Glutamatergic neuron (in vitro differentiated cells): ENCODE measurements at regions not wholly inside any gene's neighbourhood (a gene's known extent, or its start where the extent isn't known, plus 50 kb on each side); places are given as distances from the start of the nearest gene placed in this dataset.
"Not testable (repeated sequence)": the region's sequence is repeated elsewhere in the genome, so short reads cannot be mapped to it uniquely, and the experiment has no call there.

Experiments used
- DNase-seq: peaks from one replicate; pipeline ENCODE4 v3.0.0; 2022
- H3K27ac Mint-ChIP-seq: one replicate; pipeline ENCODE4 v1.8.0; 2020; ENCODE audit warnings: mild to moderate bottlenecking, mixed read lengths, inconsistent platforms; ENCODE audit not compliant: unreplicated experiment
- H3K27me3 Mint-ChIP-seq: one replicate; pipeline ENCODE4 v1.8.0; 2020; ENCODE audit warnings: mild to moderate bottlenecking, moderate library complexity, mixed read lengths, inconsistent platforms; ENCODE audit not compliant: unreplicated experiment
- H3K36me3 Mint-ChIP-seq: one replicate; pipeline ENCODE4 v1.8.0; 2020; ENCODE audit warnings: mild to moderate bottlenecking, mixed read lengths, inconsistent platforms; ENCODE audit not compliant: unreplicated experiment
- H3K4me1 Mint-ChIP-seq: one replicate; pipeline ENCODE4 v1.8.0; 2020; ENCODE audit warnings: mild to moderate bottlenecking, low read depth, mixed read lengths, inconsistent platforms; ENCODE audit not compliant: unreplicated experiment
- H3K4me3 Mint-ChIP-seq: one replicate; pipeline ENCODE4 v1.8.0; 2020; ENCODE audit warnings: mild to moderate bottlenecking, mixed read lengths, inconsistent platforms; ENCODE audit not compliant: unreplicated experiment
- H3K9me3 Mint-ChIP-seq: one replicate; pipeline ENCODE4 v1.8.0; 2020; ENCODE audit warnings: mild to moderate bottlenecking, moderate library complexity, mixed read lengths, inconsistent platforms; ENCODE audit not compliant: unreplicated experiment
- TF ChIP-seq, protein P1 (sequence below): fragments of 200-600 bp; sonication (generic); IDR thresholded peaks from one replicate; pipeline ENCODE4 v1.5.0; 2021; ENCODE audit not compliant: partially characterized antibody, unreplicated experiment

DNA sequence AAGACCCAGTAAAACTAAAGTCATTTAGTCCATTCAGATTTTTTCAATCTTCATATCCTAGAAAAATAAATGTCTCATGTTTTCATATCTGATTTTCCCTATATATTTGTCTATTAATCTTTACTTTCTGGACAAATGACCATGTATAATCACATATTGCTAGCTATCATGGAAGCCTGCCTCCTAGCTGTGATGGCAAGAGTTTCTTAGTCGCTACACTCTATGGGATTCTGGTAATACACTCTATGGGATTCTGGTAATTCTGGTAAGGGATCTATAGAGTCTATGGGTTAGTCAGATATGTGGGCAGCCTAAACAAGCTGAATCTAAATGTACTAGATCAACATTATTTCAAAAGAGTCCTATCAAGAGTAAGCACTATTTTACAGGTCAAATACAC lies 198.7 kb upstream of the LHX8 start:
- Mint-ChIP-seq H3K36me3 (no peaks in the 10 kb centered on the region), H3K4me1 (no peaks in the 10 kb centered on the region), H3K4me3 (no peak overlapping the region), H3K9me3 (no peaks in the 10 kb centered on the region), H3K27ac (no peak overlapping the region), H3K27me3 (no peaks in the 10 kb centered on the region)
- no peak for DNase-seq
- TF ChIP-seq, protein P1, sequence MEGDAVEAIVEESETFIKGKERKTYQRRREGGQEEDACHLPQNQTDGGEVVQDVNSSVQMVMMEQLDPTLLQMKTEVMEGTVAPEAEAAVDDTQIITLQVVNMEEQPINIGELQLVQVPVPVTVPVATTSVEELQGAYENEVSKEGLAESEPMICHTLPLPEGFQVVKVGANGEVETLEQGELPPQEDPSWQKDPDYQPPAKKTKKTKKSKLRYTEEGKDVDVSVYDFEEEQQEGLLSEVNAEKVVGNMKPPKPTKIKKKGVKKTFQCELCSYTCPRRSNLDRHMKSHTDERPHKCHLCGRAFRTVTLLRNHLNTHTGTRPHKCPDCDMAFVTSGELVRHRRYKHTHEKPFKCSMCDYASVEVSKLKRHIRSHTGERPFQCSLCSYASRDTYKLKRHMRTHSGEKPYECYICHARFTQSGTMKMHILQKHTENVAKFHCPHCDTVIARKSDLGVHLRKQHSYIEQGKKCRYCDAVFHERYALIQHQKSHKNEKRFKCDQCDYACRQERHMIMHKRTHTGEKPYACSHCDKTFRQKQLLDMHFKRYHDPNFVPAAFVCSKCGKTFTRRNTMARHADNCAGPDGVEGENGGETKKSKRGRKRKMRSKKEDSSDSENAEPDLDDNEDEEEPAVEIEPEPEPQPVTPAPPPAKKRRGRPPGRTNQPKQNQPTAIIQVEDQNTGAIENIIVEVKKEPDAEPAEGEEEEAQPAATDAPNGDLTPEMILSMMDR, result no peak

DNA sequence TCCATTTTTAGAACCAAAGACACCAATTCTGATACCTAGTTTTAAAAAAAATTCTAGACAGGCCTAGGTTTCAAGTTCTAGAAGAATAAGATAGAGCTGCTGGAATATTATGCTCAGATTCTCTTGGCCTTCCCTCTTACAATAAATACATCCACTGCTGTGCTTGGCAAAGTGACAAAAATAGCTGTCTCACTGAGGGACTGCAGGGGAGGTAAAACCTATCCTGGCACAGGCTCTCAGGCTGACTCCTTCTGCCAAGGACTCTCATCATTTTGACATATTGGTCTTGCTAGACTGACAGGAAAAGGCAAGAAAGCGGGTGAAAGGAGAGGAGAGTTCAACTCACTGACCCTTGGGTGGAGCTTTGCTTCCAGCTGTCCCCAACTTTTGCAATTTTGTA lies 197.0 kb upstream of the LHX8 start:
- TF ChIP-seq, protein P1, result no peak
- DNase-seq, result no peak
- Mint-ChIP-seq H3K4me3 (no peak overlapping the region), H3K27me3 (no peaks in the 10 kb centered on the region), H3K27ac (no peak overlapping the region), H3K36me3 (no peaks in the 10 kb centered on the region), H3K9me3 (no peaks in the 10 kb centered on the region), H3K4me1 (no peaks in the 10 kb centered on the region)

DNA sequence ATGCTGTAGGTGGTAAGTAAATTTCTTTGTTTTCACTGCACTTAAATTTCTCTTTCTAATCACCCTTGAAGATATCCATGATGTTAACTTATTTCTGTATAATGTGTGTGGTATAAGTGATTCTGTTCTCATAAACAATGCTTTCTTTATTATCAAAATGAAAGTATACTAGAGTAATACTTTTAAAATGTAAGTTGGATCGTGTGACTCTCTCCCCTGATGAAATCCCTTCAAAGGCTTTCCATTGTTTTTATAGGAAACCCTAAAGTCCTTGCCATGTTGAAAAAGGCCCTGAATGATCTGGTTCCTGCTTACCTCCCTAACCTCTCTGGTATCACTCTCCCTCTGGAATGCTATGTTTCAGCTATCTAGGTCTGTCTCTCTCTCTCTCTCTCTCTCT lies 191.1 kb upstream of the LHX8 start:
- Mint-ChIP-seq H3K4me3 (no peak overlapping the region), H3K27me3 (no peaks in the 10 kb centered on the region), H3K9me3 (no peaks in the 10 kb centered on the region), H3K27ac (no peak overlapping the region), H3K4me1 (no peaks in the 10 kb centered on the region), H3K36me3 (no peaks in the 10 kb centered on the region)
- TF ChIP-seq, protein P1, result no peak
- DNase-seq, result no peak

DNA sequence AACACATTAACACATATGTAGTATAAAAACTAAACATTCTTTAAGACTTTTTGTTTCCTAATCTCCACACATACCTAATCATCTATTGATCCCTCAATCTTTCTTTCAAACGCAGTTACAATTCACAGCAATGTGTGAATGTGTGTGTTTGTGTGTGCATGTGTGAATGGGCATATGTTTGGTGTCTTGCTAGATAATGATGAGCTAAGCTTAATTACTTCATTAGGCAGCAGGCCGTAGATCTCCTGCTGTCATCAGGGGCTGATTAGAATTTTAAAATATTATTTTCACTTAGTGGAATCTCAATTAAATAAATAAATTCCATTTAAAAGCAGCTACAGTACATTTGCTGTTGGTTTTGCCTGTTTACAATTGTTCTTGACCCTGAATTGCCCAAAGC lies 187.8 kb upstream of the LHX8 start:
- Mint-ChIP-seq H3K27me3 (no peaks in the 10 kb centered on the region), H3K27ac (no peak overlapping the region), H3K4me3 (no peak overlapping the region), H3K9me3 (peaks cover 2% of the 10 kb centered on the region), H3K36me3 (no peaks in the 10 kb centered on the region), H3K4me1 (no peaks in the 10 kb centered on the region)
- TF ChIP-seq, protein P1, result no peak
- no peak for DNase-seq

DNA sequence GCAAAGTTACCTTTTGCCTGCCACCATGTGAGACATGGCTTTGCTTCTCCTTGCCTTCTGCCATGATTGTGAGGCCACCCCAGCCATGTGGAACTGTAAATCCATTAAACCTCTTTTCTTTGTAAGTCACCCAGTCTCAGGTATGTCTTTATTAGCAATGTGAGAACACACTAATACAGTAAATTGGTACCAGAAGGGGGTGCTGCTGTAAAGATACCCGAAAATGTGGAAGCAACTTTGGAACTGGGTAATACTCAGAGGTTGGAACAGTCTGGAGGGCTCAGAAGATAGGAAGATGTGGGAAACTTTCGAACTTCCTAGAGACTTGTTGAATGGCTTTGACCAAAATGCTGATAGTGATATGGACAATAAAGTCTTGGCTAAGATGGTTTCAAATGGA lies 184.8 kb upstream of the LHX8 start:
- not testable (repeated sequence) for H3K27ac Mint-ChIP-seq, H3K36me3 Mint-ChIP-seq, H3K4me1 Mint-ChIP-seq, H3K9me3 Mint-ChIP-seq, H3K4me3 Mint-ChIP-seq, H3K27me3 Mint-ChIP-seq, DNase-seq

DNA sequence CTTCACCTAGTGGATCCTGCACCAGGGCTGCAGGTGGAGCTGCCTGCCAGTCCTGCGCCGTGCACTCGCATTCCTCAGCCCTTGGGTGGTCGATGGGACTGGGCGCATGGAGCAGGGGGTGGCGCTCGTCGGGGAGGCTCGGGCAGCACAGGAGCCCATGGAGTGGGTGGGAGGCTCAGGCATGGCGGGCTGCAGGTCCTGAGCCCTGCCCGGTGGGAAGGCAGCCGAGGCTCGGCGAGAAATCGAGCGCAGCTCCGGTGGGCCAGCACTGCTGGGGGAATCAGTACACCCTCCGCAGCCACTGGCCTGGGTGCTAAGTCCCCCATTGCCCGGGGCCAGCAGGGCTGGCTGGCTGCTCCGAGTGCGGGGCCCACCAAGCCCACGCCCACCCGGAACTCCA lies 182.2 kb upstream of the LHX8 start:
- H3K36me3 Mint-ChIP-seq, H3K27me3 Mint-ChIP-seq, H3K27ac Mint-ChIP-seq, H3K4me3 Mint-ChIP-seq, H3K9me3 Mint-ChIP-seq, H3K4me1 Mint-ChIP-seq, DNase-seq: not testable (repeated sequence)
